Tibial nerve (tissue), 4 donors: ENCODE measurements at regions not wholly inside any gene's neighbourhood (a gene's known extent, or its start where the extent isn't known, plus 50 kb on each side); places are given as distances from the start of the nearest gene placed in this dataset.

Experiments used
- CTCF ChIP-seq, 5 experiments: fragments of 200-600 bp in 3 of 5; fragments of 450-650 bp in 2 of 5; sonication (generic) in 3 of 5; IDR thresholded peaks; one replicate each; pipeline ENCODE4 v1.5.1; 2016 to 2019; ENCODE audit warnings: antibody characterized with exemption in 5 of 5, mild to moderate bottlenecking in 3 of 5, moderate library complexity in 2 of 5
- EP300 ChIP-seq, 2 donors: sonication (generic); formaldehyde crosslinking; IDR thresholded peaks; one replicate each; pipeline ENCODE4 v1.6.1; 2017; ENCODE audit warnings: antibody characterized with exemption in 2 of 2, mild to moderate bottlenecking in 1 of 2
- POLR2A ChIP-seq, 2 donors: fragments of 450-650 bp; IDR thresholded peaks; one replicate each; pipeline ENCODE4 v1.6.1; 2017; ENCODE audit warnings: antibody characterized with exemption in 2 of 2, mild to moderate bottlenecking in 2 of 2, moderate library complexity in 2 of 2

- TF ChIP-seq CTCF (IDR thresholded peaks at IDR 0.05) (no peak), EP300 (IDR thresholded peaks at IDR 0.05) (no peak), POLR2A (IDR thresholded peaks at IDR 0.05) (no peak)
Measured at GRCh38 chr17:70956726-70957125, 787.4 kb downstream of the KCNJ2 start.
